ENCODE measurements at regions not wholly inside any gene's neighbourhood (a gene's known extent, or its start where the extent isn't known, plus 50 kb on each side); places are given as distances from the start of the nearest gene placed in this dataset.
A peak's percentile ranks its signal among the peaks of the same experiment; 100 is the strongest.

GRCh38 chr21:32099812-32100416, 178.9 kb downstream of the MIS18A start:
- no peak for DNase-seq (ENCODE audit: low spot score)
- TF ChIP-seq CTCF (IDR thresholded peaks at IDR 0.05; ENCODE audit: extremely low read depth, missing control alignments) = no peak

- TF ChIP-seq CTCF (IDR thresholded peaks at IDR 0.05; ENCODE audit: extremely low read depth, missing control alignments) = peak; percentile 44
- DNase-seq (ENCODE audit: low spot score) = peak; percentile 39
Measured at GRCh38 chr21:32096411-32096810, 182.4 kb downstream of the MIS18A start.

- TF ChIP-seq CTCF (IDR thresholded peaks at IDR 0.05; ENCODE audit: extremely low read depth, missing control alignments) = no peak
- no peak for DNase-seq (ENCODE audit: low spot score)
Measured at GRCh38 chr21:32094804-32095203, 184.0 kb downstream of the MIS18A start.

GRCh38 chr21:32093646-32094462, 185.0 kb downstream of the MIS18A start:
- no peak for DNase-seq (ENCODE audit: low spot score)
- TF ChIP-seq CTCF (IDR thresholded peaks at IDR 0.05; ENCODE audit: extremely low read depth, missing control alignments) = no peak

GRCh38 chr21:32090956-32091355, 187.9 kb downstream of the MIS18A start:
- DNase-seq (ENCODE audit: low spot score) = no peak

GRCh38 chr21:32089766-32090165, 189.1 kb downstream of the MIS18A start:
- DNase-seq (ENCODE audit: low spot score) = no peak
- TF ChIP-seq CTCF (IDR thresholded peaks at IDR 0.05; ENCODE audit: extremely low read depth, missing control alignments) = no peak

More at GRCh38 chr21:32090956-32091355, 187.9 kb downstream of the MIS18A start:
- no peak for TF ChIP-seq CTCF (IDR thresholded peaks at IDR 0.05; ENCODE audit: extremely low read depth, missing control alignments)

GRCh38 chr21:32088471-32088870, 190.4 kb downstream of the MIS18A start:
- TF ChIP-seq CTCF (IDR thresholded peaks at IDR 0.05; ENCODE audit: extremely low read depth, missing control alignments) = no peak
- no peak for DNase-seq (ENCODE audit: low spot score)
